Common myeloid progenitor, CD34-positive (primary cell): ENCODE measurements at regions not wholly inside any gene's neighbourhood (a gene's known extent, or its start where the extent isn't known, plus 50 kb on each side); places are given as distances from the start of the nearest gene placed in this dataset.

Experiments used
- CTCF ChIA-PET: fragments of 350-600 bp; sonication (Branson Sonifier 250); formaldehyde crosslinking; loops from one replicate; lab custom pipeline; 2021; ENCODE audit warnings: antibody characterized with exemption; lab: Charles Lee
- POLR2A ChIA-PET: fragments of 350-600 bp; sonication (Branson Sonifier 250); formaldehyde crosslinking; loops from one replicate; lab custom pipeline; 2021; ENCODE audit warnings: antibody characterized with exemption; lab: Charles Lee
- DNase-seq, 3 donors: peaks; one replicate each; pipeline versions ENCODE4 v3.0.0 to v3.0.0-alpha.2; 2013
- H3K27ac ChIP-seq, 2 experiments: 1 replicate in 1 of 2; 2 replicates in 1 of 2; pipeline ENCODE4 v1.7.0; 2013; ENCODE audit warnings: inconsistent platforms in 2 of 2, low read length in 2 of 2, mild to moderate bottlenecking in 2 of 2, low read depth in 1 of 2, moderate library complexity in 1 of 2; ENCODE audit not compliant: severe bottlenecking in 2 of 2, insufficient read depth in 1 of 2, poor library complexity in 1 of 2
- H3K27me3 ChIP-seq, 5 experiments: replicated peaks in 2 of 5; 1 replicate in 3 of 5; 2 replicates in 2 of 5; pipeline versions ENCODE4 v1.6.1 to v1.7.0; 2013; ENCODE audit warnings: low read length in 4 of 5, mild to moderate bottlenecking in 2 of 5, moderate library complexity in 2 of 5, inconsistent platforms in 1 of 5; ENCODE audit not compliant: insufficient read depth in 5 of 5, control insufficient read depth in 4 of 5
- H3K36me3 ChIP-seq, 4 experiments: 1 replicate in 2 of 4; 2 replicates in 2 of 4; pipeline versions ENCODE4 v1.6.1 to v1.7.0; 2013; ENCODE audit warnings: low read length in 3 of 4, control low read depth in 1 of 4, mild to moderate bottlenecking in 1 of 4; ENCODE audit not compliant: control insufficient read depth in 4 of 4, insufficient read depth in 4 of 4
- H3K4me1 ChIP-seq, 4 experiments: 1 replicate in 3 of 4; 2 replicates in 1 of 4; pipeline versions ENCODE4 v1.6.1 to v1.7.1; 2013; ENCODE audit warnings: low read length in 3 of 4, mild to moderate bottlenecking in 3 of 4, control low read depth in 1 of 4, inconsistent platforms in 1 of 4, moderate library complexity in 1 of 4; ENCODE audit not compliant: control insufficient read depth in 4 of 4, insufficient read depth in 4 of 4; ENCODE audit errors: control extremely low read depth in 1 of 4
- H3K4me3 ChIP-seq, 7 experiments: 1 replicate in 4 of 7; 2 replicates in 3 of 7; pipeline versions ENCODE4 v1.5.1 to v1.7.0; 2013; ENCODE audit warnings: mild to moderate bottlenecking in 7 of 7, low read length in 6 of 7, moderate library complexity in 6 of 7, inconsistent platforms in 2 of 7, low read depth in 2 of 7, control low read depth in 1 of 7; ENCODE audit not compliant: insufficient read depth in 4 of 7, control insufficient read depth in 1 of 7; ENCODE audit errors: extremely low read depth in 1 of 7
- H3K9me3 ChIP-seq, 5 experiments: 1 replicate in 4 of 5; 2 replicates in 1 of 5; pipeline versions ENCODE4 v1.6.1 to v1.7.1; 2013; ENCODE audit warnings: low read length in 4 of 5, mild to moderate bottlenecking in 2 of 5, inconsistent platforms in 1 of 5, low read depth in 1 of 5, moderate library complexity in 1 of 5; ENCODE audit not compliant: control insufficient read depth in 4 of 5, insufficient read depth in 2 of 5; ENCODE audit errors: control extremely low read depth in 1 of 5
- WGBS: methylation state at CpG from one replicate; pipeline ENCODE4 v1.1.5; 2013; ENCODE audit not compliant: insufficient coverage; 5-methylcytosine and 5-hydroxymethylcytosine counted together

GRCh38 chr10:121425623-121426022 lies 172.6 kb downstream of the FGFR2 start:
- DNase-seq: peak in 2 of 3 donors; percentile 11 to 29
- Histone ChIP-seq H3K4me3 (no peak overlapping the region), H3K27me3 (no peaks in the 10 kb centered on the region), H3K27ac (no peak overlapping the region), H3K36me3 (no peaks in the 10 kb centered on the region), H3K9me3 (no peaks in the 10 kb centered on the region), H3K4me1 (peaks cover 0 to 6% (median 0%) of the 10 kb centered on the region in 4 experiments)
- 71% methylated on average over 1 of the region's 4 CpGs for WGBS
- ChIA-PET CTCF (no interaction called here), POLR2A (no interaction called here)

DNA sequence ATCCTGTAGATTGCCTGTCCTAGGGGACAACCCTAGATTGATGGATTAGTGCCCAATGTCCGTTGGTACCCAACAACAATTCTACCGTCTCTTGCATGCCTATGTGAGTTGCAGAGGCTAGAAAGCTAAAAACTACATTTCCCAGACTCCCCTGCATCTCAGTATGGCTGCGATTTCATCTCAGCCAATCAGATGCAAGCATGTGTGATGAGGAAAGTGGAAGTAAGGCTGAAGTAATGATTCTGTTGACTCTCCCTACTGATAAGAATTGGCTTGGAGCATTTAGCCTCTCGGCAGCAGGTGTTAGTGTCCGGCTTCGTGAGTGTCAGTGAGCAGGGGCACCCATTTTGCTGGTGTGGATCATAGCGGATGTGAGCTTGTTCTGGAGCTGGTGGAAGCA lies 171.9 kb downstream of the FGFR2 start:
- Histone ChIP-seq H3K27me3 (no peaks in the 10 kb centered on the region), H3K4me1 (peaks cover 0 to 6% (median 0%) of the 10 kb centered on the region in 4 experiments), H3K4me3 (no peak overlapping the region), H3K36me3 (no peaks in the 10 kb centered on the region), H3K27ac (no peak overlapping the region), H3K9me3 (no peaks in the 10 kb centered on the region)
- DNase-seq: peak in 1 of 3 donors; percentile 31
- 90% methylated on average over 7 of the region's 7 CpGs for WGBS
- ChIA-PET POLR2A (no interaction called here), CTCF (no interaction called here)
